ENCODE measurements at regions not wholly inside any gene's neighbourhood (a gene's known extent, or its start where the extent isn't known, plus 50 kb on each side); places are given as distances from the start of the nearest gene placed in this dataset.
A peak's percentile ranks its signal among the peaks of the same experiment; 100 is the strongest.

- TF ChIP-seq ZBTB7B (CRISPR knock-in tag; IDR thresholded peaks at IDR 0.05) (no peak), RFXAP (CRISPR knock-in tag; IDR thresholded peaks at IDR 0.05; ENCODE audit: borderline replicate concordance) (no peak), TCF12 (IDR thresholded peaks at IDR 0.05) (no peak), TCF12 (CRISPR knock-in tag; IDR thresholded peaks at IDR 0.05) (no peak), ISX (CRISPR knock-in tag; conservative IDR thresholded peaks at IDR 0.05) (no peak), TBX3 (IDR thresholded peaks at IDR 0.05; ENCODE audit: borderline replicate concordance) (no peak), SIN3B (IDR thresholded peaks at IDR 0.05; ENCODE audit: low read length) (no peak), NCOA2 (CRISPR knock-in tag; IDR thresholded peaks at IDR 0.05) (peak; percentile 43; the same call in 1 of the 2 replicates), ZNF790 (CRISPR knock-in tag; IDR thresholded peaks at IDR 0.05; ENCODE audit: borderline replicate concordance) (no peak), RAD51 (IDR thresholded peaks at IDR 0.05; ENCODE audit: borderline replicate concordance) (no peak), POLR2A (IDR thresholded peaks at IDR 0.05; ENCODE audit: insufficient read depth in 1 of 2, low read depth in 2 of 2, low read length in 2 of 2) (no peak), MYC (CRISPR knock-in tag; IDR thresholded peaks at IDR 0.05; ENCODE audit: borderline replicate concordance) (no peak)
- TF ChIP-seq, protein P1, sequence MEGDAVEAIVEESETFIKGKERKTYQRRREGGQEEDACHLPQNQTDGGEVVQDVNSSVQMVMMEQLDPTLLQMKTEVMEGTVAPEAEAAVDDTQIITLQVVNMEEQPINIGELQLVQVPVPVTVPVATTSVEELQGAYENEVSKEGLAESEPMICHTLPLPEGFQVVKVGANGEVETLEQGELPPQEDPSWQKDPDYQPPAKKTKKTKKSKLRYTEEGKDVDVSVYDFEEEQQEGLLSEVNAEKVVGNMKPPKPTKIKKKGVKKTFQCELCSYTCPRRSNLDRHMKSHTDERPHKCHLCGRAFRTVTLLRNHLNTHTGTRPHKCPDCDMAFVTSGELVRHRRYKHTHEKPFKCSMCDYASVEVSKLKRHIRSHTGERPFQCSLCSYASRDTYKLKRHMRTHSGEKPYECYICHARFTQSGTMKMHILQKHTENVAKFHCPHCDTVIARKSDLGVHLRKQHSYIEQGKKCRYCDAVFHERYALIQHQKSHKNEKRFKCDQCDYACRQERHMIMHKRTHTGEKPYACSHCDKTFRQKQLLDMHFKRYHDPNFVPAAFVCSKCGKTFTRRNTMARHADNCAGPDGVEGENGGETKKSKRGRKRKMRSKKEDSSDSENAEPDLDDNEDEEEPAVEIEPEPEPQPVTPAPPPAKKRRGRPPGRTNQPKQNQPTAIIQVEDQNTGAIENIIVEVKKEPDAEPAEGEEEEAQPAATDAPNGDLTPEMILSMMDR (CRISPR knock-in tag; IDR thresholded peaks at IDR 0.05): no peak
- TF ChIP-seq, protein P2, sequence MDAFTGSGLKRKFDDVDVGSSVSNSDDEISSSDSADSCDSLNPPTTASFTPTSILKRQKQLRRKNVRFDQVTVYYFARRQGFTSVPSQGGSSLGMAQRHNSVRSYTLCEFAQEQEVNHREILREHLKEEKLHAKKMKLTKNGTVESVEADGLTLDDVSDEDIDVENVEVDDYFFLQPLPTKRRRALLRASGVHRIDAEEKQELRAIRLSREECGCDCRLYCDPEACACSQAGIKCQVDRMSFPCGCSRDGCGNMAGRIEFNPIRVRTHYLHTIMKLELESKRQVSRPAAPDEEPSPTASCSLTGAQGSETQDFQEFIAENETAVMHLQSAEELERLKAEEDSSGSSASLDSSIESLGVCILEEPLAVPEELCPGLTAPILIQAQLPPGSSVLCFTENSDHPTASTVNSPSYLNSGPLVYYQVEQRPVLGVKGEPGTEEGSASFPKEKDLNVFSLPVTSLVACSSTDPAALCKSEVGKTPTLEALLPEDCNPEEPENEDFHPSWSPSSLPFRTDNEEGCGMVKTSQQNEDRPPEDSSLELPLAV (CRISPR knock-in tag; conservative IDR thresholded peaks at IDR 0.05; ENCODE audit: low read depth): no peak
- TF ChIP-seq, protein P3, sequence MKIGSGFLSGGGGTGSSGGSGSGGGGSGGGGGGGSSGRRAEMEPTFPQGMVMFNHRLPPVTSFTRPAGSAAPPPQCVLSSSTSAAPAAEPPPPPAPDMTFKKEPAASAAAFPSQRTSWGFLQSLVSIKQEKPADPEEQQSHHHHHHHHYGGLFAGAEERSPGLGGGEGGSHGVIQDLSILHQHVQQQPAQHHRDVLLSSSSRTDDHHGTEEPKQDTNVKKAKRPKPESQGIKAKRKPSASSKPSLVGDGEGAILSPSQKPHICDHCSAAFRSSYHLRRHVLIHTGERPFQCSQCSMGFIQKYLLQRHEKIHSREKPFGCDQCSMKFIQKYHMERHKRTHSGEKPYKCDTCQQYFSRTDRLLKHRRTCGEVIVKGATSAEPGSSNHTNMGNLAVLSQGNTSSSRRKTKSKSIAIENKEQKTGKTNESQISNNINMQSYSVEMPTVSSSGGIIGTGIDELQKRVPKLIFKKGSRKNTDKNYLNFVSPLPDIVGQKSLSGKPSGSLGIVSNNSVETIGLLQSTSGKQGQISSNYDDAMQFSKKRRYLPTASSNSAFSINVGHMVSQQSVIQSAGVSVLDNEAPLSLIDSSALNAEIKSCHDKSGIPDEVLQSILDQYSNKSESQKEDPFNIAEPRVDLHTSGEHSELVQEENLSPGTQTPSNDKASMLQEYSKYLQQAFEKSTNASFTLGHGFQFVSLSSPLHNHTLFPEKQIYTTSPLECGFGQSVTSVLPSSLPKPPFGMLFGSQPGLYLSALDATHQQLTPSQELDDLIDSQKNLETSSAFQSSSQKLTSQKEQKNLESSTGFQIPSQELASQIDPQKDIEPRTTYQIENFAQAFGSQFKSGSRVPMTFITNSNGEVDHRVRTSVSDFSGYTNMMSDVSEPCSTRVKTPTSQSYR (CRISPR knock-in tag; IDR thresholded peaks at IDR 0.05; ENCODE audit: borderline replicate concordance): no peak
These were observed 242.2 kb upstream of the FN1 start for GRCh38 chr2:215678094-215678493.

All from HepG2 (cell line).